ENCODE measurements at regions not wholly inside any gene's neighbourhood (a gene's known extent, or its start where the extent isn't known, plus 50 kb on each side); places are given as distances from the start of the nearest gene placed in this dataset.
"Not testable (repeated sequence)": the region's sequence is repeated elsewhere in the genome, so short reads cannot be mapped to it uniquely, and the experiment has no call there.

- in situ Hi-C loops (cut with MboI; ENCODE audit: low sequenced_read_pairs): no loop called here
These were observed 300.6 kb downstream of the PPP4R3C start for GRCh38 chrX:27162496-27162895.

- in situ Hi-C loops (cut with MboI; ENCODE audit: low sequenced_read_pairs): not testable (repeated sequence)
These were observed 306.2 kb downstream of the PPP4R3C start for GRCh38 chrX:27156921-27157320.

- in situ Hi-C loops (cut with MboI; ENCODE audit: low sequenced_read_pairs): no loop called here
These were observed 326.8 kb downstream of the PPP4R3C start for GRCh38 chrX:27136325-27136724.

GRCh38 chrX:27132862-27133261, 330.3 kb downstream of the PPP4R3C start:
- in situ Hi-C loops (cut with MboI; ENCODE audit: low sequenced_read_pairs): no loop called here

- in situ Hi-C loops (cut with MboI; ENCODE audit: low sequenced_read_pairs): not testable (repeated sequence)
These were observed 376.0 kb downstream of the PPP4R3C start for GRCh38 chrX:27087176-27087575.

- in situ Hi-C loops (cut with MboI; ENCODE audit: low sequenced_read_pairs): no loop called here
These were observed 376.9 kb downstream of the PPP4R3C start for GRCh38 chrX:27086237-27086636.

- in situ Hi-C loops (cut with MboI; ENCODE audit: low sequenced_read_pairs): no loop called here
These were observed 377.8 kb downstream of the PPP4R3C start for GRCh38 chrX:27085346-27085745.

- in situ Hi-C loops (cut with MboI; ENCODE audit: low sequenced_read_pairs): no loop called here
These were observed 384.8 kb downstream of the PPP4R3C start for GRCh38 chrX:27078371-27078770.

GRCh38 chrX:27057883-27058282, 405.3 kb downstream of the PPP4R3C start:
- in situ Hi-C loops (cut with MboI; ENCODE audit: low sequenced_read_pairs): no loop called here

GRCh38 chrX:27039332-27039731, 423.8 kb downstream of the PPP4R3C start:
- in situ Hi-C loops (cut with MboI; ENCODE audit: low sequenced_read_pairs): no loop called here

- in situ Hi-C loops (cut with MboI; ENCODE audit: low sequenced_read_pairs): no loop called here
These were observed 454.7 kb downstream of the PPP4R3C start for GRCh38 chrX:27008486-27008885.

- in situ Hi-C loops (cut with MboI; ENCODE audit: low sequenced_read_pairs): no loop called here
These were observed 463.5 kb downstream of the PPP4R3C start for GRCh38 chrX:26999634-27000033.

GRCh38 chrX:26958261-26958660, 504.9 kb downstream of the PPP4R3C start:
- in situ Hi-C loops (cut with MboI; ENCODE audit: low sequenced_read_pairs): no loop called here

GRCh38 chrX:26954029-26954428, 509.1 kb downstream of the PPP4R3C start:
- in situ Hi-C loops (cut with MboI; ENCODE audit: low sequenced_read_pairs): no loop called here

GRCh38 chrX:26952213-26952612, 510.9 kb downstream of the PPP4R3C start:
- in situ Hi-C loops (cut with MboI; ENCODE audit: low sequenced_read_pairs): no loop called here

GRCh38 chrX:26927419-26927818, 535.7 kb downstream of the PPP4R3C start:
- in situ Hi-C loops (cut with MboI; ENCODE audit: low sequenced_read_pairs): no loop called here

GRCh38 chrX:26925088-26925487, 538.1 kb downstream of the PPP4R3C start:
- in situ Hi-C loops (cut with MboI; ENCODE audit: low sequenced_read_pairs): no loop called here

- in situ Hi-C loops (cut with MboI; ENCODE audit: low sequenced_read_pairs): no loop called here
These were observed 540.9 kb downstream of the PPP4R3C start for GRCh38 chrX:26922278-26922677.

GRCh38 chrX:26918631-26919030, 544.5 kb downstream of the PPP4R3C start:
- in situ Hi-C loops (cut with MboI; ENCODE audit: low sequenced_read_pairs): no loop called here

GRCh38 chrX:26916991-26917390, 546.1 kb downstream of the PPP4R3C start:
- in situ Hi-C loops (cut with MboI; ENCODE audit: low sequenced_read_pairs): no loop called here

- in situ Hi-C loops (cut with MboI; ENCODE audit: low sequenced_read_pairs): no loop called here
These were observed 548.1 kb downstream of the PPP4R3C start for GRCh38 chrX:26915064-26915463.

- in situ Hi-C loops (cut with MboI; ENCODE audit: low sequenced_read_pairs): no loop called here
These were observed 548.9 kb downstream of the PPP4R3C start for GRCh38 chrX:26914232-26914631.

GRCh38 chrX:26911785-26912184, 551.4 kb downstream of the PPP4R3C start:
- in situ Hi-C loops (cut with MboI; ENCODE audit: low sequenced_read_pairs): not testable (repeated sequence)

GRCh38 chrX:26909728-26910127, 553.4 kb downstream of the PPP4R3C start:
- in situ Hi-C loops (cut with MboI; ENCODE audit: low sequenced_read_pairs): no loop called here
